ENCODE measurements at regions not wholly inside any gene's neighbourhood (a gene's known extent, or its start where the extent isn't known, plus 50 kb on each side); places are given as distances from the start of the nearest gene placed in this dataset.
"Not testable (repeated sequence)": the region's sequence is repeated elsewhere in the genome, so short reads cannot be mapped to it uniquely, and the experiment has no call there.

- no peak overlapping the region for H3K4me3 ChIP-seq (ENCODE audit: low read depth, low read length)
- TF ChIP-seq KLF16 (tag by site-specific recombination; IDR thresholded peaks at IDR 0.05) (no peak), ZFP41 (tag by site-specific recombination; IDR thresholded peaks at IDR 0.05; ENCODE audit: borderline replicate concordance) (no peak), ZNF548 (tag by site-specific recombination; IDR thresholded peaks at IDR 0.05) (no peak), ZNF202 (tag by site-specific recombination; IDR thresholded peaks at IDR 0.05; ENCODE audit: borderline replicate concordance) (no peak), ZNF341 (tag by site-specific recombination; IDR thresholded peaks at IDR 0.05; ENCODE audit: low read depth) (no peak), REPIN1 (tag by site-specific recombination; IDR thresholded peaks at IDR 0.05; ENCODE audit: low read depth) (no peak)
- CTCF ChIA-PET = no interaction called here
- no peak overlapping the region for H3K27ac ChIP-seq (ENCODE audit: extremely low read depth, low read depth, low read length)
- POLR2A ChIA-PET = no interaction called here
- H3K4me1 ChIP-seq (ENCODE audit: control insufficient read depth, insufficient read depth, low read length) = no peaks in the 10 kb centered on the region
- H3K36me3 ChIP-seq (ENCODE audit: control insufficient read depth in 2 of 2, insufficient read depth in 1 of 2, low read length in 2 of 2) = no peaks in the 10 kb centered on the region
- H3K9me3 ChIP-seq (ENCODE audit: control insufficient read depth, insufficient read depth, low read depth, low read length) = no peaks in the 10 kb centered on the region
Observed at GRCh38 chr4:137946453-137947174, 295.5 kb downstream of the SLC7A11 start.

GRCh38 chr4:137942815-137943214 is 299.3 kb downstream of the SLC7A11 start:
- CTCF ChIA-PET; H3K4me3 ChIP-seq (ENCODE audit: low read depth, low read length); H3K36me3 ChIP-seq (ENCODE audit: control insufficient read depth in 2 of 2, insufficient read depth in 1 of 2, low read length in 2 of 2); POLR2A ChIA-PET; H3K27ac ChIP-seq (ENCODE audit: extremely low read depth, low read depth, low read length); H3K9me3 ChIP-seq (ENCODE audit: control insufficient read depth, insufficient read depth, low read depth, low read length); H3K4me1 ChIP-seq (ENCODE audit: control insufficient read depth, insufficient read depth, low read length): not testable (repeated sequence)

- H3K4me1 ChIP-seq (ENCODE audit: control insufficient read depth, insufficient read depth, low read length); H3K4me3 ChIP-seq (ENCODE audit: low read depth, low read length); CTCF ChIA-PET; POLR2A ChIA-PET; H3K27ac ChIP-seq (ENCODE audit: extremely low read depth, low read depth, low read length); H3K9me3 ChIP-seq (ENCODE audit: control insufficient read depth, insufficient read depth, low read depth, low read length); H3K36me3 ChIP-seq (ENCODE audit: control insufficient read depth in 2 of 2, insufficient read depth in 1 of 2, low read length in 2 of 2): not testable (repeated sequence)
Observed at GRCh38 chr4:137942015-137942515, 300.1 kb downstream of the SLC7A11 start.

GRCh38 chr4:137934911-137935310 is 307.2 kb downstream of the SLC7A11 start:
- ChIA-PET POLR2A (no interaction called here), CTCF (no interaction called here)
- Histone ChIP-seq H3K4me1 (ENCODE audit: control insufficient read depth, insufficient read depth, low read length) (0 out of 2 replicates have a peak, but pooled peaks cover 3% of the 10 kb centered on the region), H3K27ac (ENCODE audit: extremely low read depth, low read depth, low read length) (no peak overlapping the region), H3K36me3 (ENCODE audit: control insufficient read depth in 2 of 2, insufficient read depth in 1 of 2, low read length in 2 of 2) (no peaks in the 10 kb centered on the region), H3K9me3 (ENCODE audit: control insufficient read depth, insufficient read depth, low read depth, low read length) (no peaks in the 10 kb centered on the region), H3K4me3 (ENCODE audit: low read depth, low read length) (no peak overlapping the region)
- TF ChIP-seq ZFP69B (tag by site-specific recombination; IDR thresholded peaks at IDR 0.05) (no peak), ZBTB20 (tag by site-specific recombination; IDR thresholded peaks at IDR 0.05) (no peak), KLF10 (tag by site-specific recombination; IDR thresholded peaks at IDR 0.05) (no peak), PRDM2 (tag by site-specific recombination; IDR thresholded peaks at IDR 0.05; ENCODE audit: borderline replicate concordance) (no peak), ZFP37 (tag by site-specific recombination; IDR thresholded peaks at IDR 0.05) (no peak), ZNF362 (tag by site-specific recombination; IDR thresholded peaks at IDR 0.05) (no peak), ZNF549 (tag by site-specific recombination; IDR thresholded peaks at IDR 0.05) (no peak), ZSCAN5A (tag by site-specific recombination; IDR thresholded peaks at IDR 0.05) (no peak), SALL2 (tag by site-specific recombination; IDR thresholded peaks at IDR 0.05; ENCODE audit: borderline replicate concordance) (no peak), ZNF501 (tag by site-specific recombination; IDR thresholded peaks at IDR 0.05) (no peak), ZNF423 (tag by site-specific recombination; IDR thresholded peaks at IDR 0.05) (no peak), ZNF624 (tag by site-specific recombination; IDR thresholded peaks at IDR 0.05) (no peak), ZNF548 (tag by site-specific recombination; IDR thresholded peaks at IDR 0.05) (no peak), GFI1B (tag by site-specific recombination; IDR thresholded peaks at IDR 0.05) (no peak), ZNF76 (tag by site-specific recombination; IDR thresholded peaks at IDR 0.05; ENCODE audit: borderline replicate concordance, low read depth) (no peak)

Data from HEK293 (cell line).